ENCODE measurements at regions not wholly inside any gene's neighbourhood (a gene's known extent, or its start where the extent isn't known, plus 50 kb on each side); places are given as distances from the start of the nearest gene placed in this dataset.
"Not testable (repeated sequence)": the region's sequence is repeated elsewhere in the genome, so short reads cannot be mapped to it uniquely, and the experiment has no call there.

- intact Hi-C loops (cut with micrococcal nuclease), result loop anchor here (2.0 kb wide), 1 partner anchor 449 kb away; the partner anchor contains the start of gene FSIP2
- not testable (repeated sequence) for H3K36me3 Mint-ChIP-seq (ENCODE audit: low read depth); H3K27ac Mint-ChIP-seq; H3K4me3 Mint-ChIP-seq; H3K4me1 Mint-ChIP-seq (ENCODE audit: low read depth); H3K9me3 Mint-ChIP-seq; DNase-seq (ENCODE audit: low spot score); H3K27me3 Mint-ChIP-seq (ENCODE audit: insufficient read depth)
Measured at GRCh38 chr2:185290012-185290411, 448.6 kb upstream of the FSIP2 start.

GRCh38 chr2:185291035-185291647, 447.5 kb upstream of the FSIP2 start:
- Mint-ChIP-seq H3K27me3 (ENCODE audit: insufficient read depth) (no peaks in the 10 kb centered on the region), H3K36me3 (ENCODE audit: low read depth) (no peaks in the 10 kb centered on the region), H3K27ac (no peak overlapping the region), H3K9me3 (no peaks in the 10 kb centered on the region), H3K4me3 (no peak overlapping the region), H3K4me1 (ENCODE audit: low read depth) (no peaks in the 10 kb centered on the region)
- intact Hi-C loops (cut with micrococcal nuclease), result loop anchor here (2.0 kb wide), 1 partner anchor 448 kb away; the partner anchor contains the start of gene FSIP2
- DNase-seq (ENCODE audit: low spot score), result no peak

- intact Hi-C loops (cut with micrococcal nuclease), result no loop called here
- Mint-ChIP-seq H3K27ac (no peak overlapping the region), H3K4me1 (ENCODE audit: low read depth) (no peaks in the 10 kb centered on the region), H3K27me3 (ENCODE audit: insufficient read depth) (no peaks in the 10 kb centered on the region), H3K9me3 (no peaks in the 10 kb centered on the region), H3K36me3 (ENCODE audit: low read depth) (no peaks in the 10 kb centered on the region), H3K4me3 (no peak overlapping the region)
- no peak for DNase-seq (ENCODE audit: low spot score)
Measured at GRCh38 chr2:185299867-185300266, 438.7 kb upstream of the FSIP2 start.

GRCh38 chr2:185306119-185306518, 432.5 kb upstream of the FSIP2 start:
- H3K9me3 Mint-ChIP-seq, result no peaks in the 10 kb centered on the region
- no peaks in the 10 kb centered on the region for H3K36me3 Mint-ChIP-seq (ENCODE audit: low read depth)
- no peak overlapping the region for H3K4me3 Mint-ChIP-seq
- intact Hi-C loops (cut with micrococcal nuclease), result no loop called here
- no peaks in the 10 kb centered on the region for H3K4me1 Mint-ChIP-seq (ENCODE audit: low read depth)
- DNase-seq (ENCODE audit: low spot score), result no peak
- H3K27ac Mint-ChIP-seq, result no peak overlapping the region
- no peaks in the 10 kb centered on the region for H3K27me3 Mint-ChIP-seq (ENCODE audit: insufficient read depth)

- no peaks in the 10 kb centered on the region for H3K36me3 Mint-ChIP-seq (ENCODE audit: low read depth)
- no peak overlapping the region for H3K4me3 Mint-ChIP-seq
- intact Hi-C loops (cut with micrococcal nuclease), result no loop called here
- H3K27ac Mint-ChIP-seq, result no peak overlapping the region
- H3K9me3 Mint-ChIP-seq, result no peaks in the 10 kb centered on the region
- no peak for DNase-seq (ENCODE audit: low spot score)
- no peaks in the 10 kb centered on the region for H3K27me3 Mint-ChIP-seq (ENCODE audit: insufficient read depth)
- no peaks in the 10 kb centered on the region for H3K4me1 Mint-ChIP-seq (ENCODE audit: low read depth)
Measured at GRCh38 chr2:185316383-185316782, 422.2 kb upstream of the FSIP2 start.

GRCh38 chr2:185318271-185318724, 420.3 kb upstream of the FSIP2 start:
- Mint-ChIP-seq H3K9me3 (no peaks in the 10 kb centered on the region), H3K36me3 (ENCODE audit: low read depth) (no peaks in the 10 kb centered on the region), H3K4me3 (no peak overlapping the region), H3K27me3 (ENCODE audit: insufficient read depth) (no peaks in the 10 kb centered on the region), H3K27ac (no peak overlapping the region), H3K4me1 (ENCODE audit: low read depth) (no peaks in the 10 kb centered on the region)
- intact Hi-C loops (cut with micrococcal nuclease), result no loop called here
- DNase-seq (ENCODE audit: low spot score), result no peak

GRCh38 chr2:185335879-185336278, 402.7 kb upstream of the FSIP2 start:
- Mint-ChIP-seq H3K9me3 (peaks cover 7% of the 10 kb centered on the region), H3K27ac (no peak overlapping the region), H3K27me3 (ENCODE audit: insufficient read depth) (no peaks in the 10 kb centered on the region), H3K36me3 (ENCODE audit: low read depth) (no peaks in the 10 kb centered on the region), H3K4me1 (ENCODE audit: low read depth) (no peaks in the 10 kb centered on the region), H3K4me3 (no peak overlapping the region)
- no peak for DNase-seq (ENCODE audit: low spot score)
- intact Hi-C loops (cut with micrococcal nuclease), result no loop called here

GRCh38 chr2:185337033-185337432, 401.6 kb upstream of the FSIP2 start:
- Mint-ChIP-seq H3K27ac (no peak overlapping the region), H3K4me1 (ENCODE audit: low read depth) (no peaks in the 10 kb centered on the region), H3K36me3 (ENCODE audit: low read depth) (no peaks in the 10 kb centered on the region), H3K9me3 (peaks cover 8% of the 10 kb centered on the region), H3K4me3 (no peak overlapping the region), H3K27me3 (ENCODE audit: insufficient read depth) (no peaks in the 10 kb centered on the region)
- intact Hi-C loops (cut with micrococcal nuclease), result no loop called here
- DNase-seq (ENCODE audit: low spot score), result no peak

- H3K9me3 Mint-ChIP-seq, result peaks cover 8% of the 10 kb centered on the region
- H3K27me3 Mint-ChIP-seq (ENCODE audit: insufficient read depth), result no peaks in the 10 kb centered on the region
- intact Hi-C loops (cut with micrococcal nuclease), result no loop called here
Measured at GRCh38 chr2:185338104-185338503, 400.5 kb upstream of the FSIP2 start.

GRCh38 chr2:185347445-185347844, 391.2 kb upstream of the FSIP2 start:
- H3K27me3 Mint-ChIP-seq (ENCODE audit: insufficient read depth), result no peaks in the 10 kb centered on the region
- no peak for DNase-seq (ENCODE audit: low spot score)
- no peak overlapping the region for H3K27ac Mint-ChIP-seq
- H3K36me3 Mint-ChIP-seq (ENCODE audit: low read depth), result no peaks in the 10 kb centered on the region
- H3K4me3 Mint-ChIP-seq, result no peak overlapping the region
- no peaks in the 10 kb centered on the region for H3K9me3 Mint-ChIP-seq
- intact Hi-C loops (cut with micrococcal nuclease), result no loop called here
- H3K4me1 Mint-ChIP-seq (ENCODE audit: low read depth), result no peaks in the 10 kb centered on the region

More at GRCh38 chr2:185338104-185338503, 400.5 kb upstream of the FSIP2 start:
- no peak overlapping the region for H3K27ac Mint-ChIP-seq
- H3K4me3 Mint-ChIP-seq, result no peak overlapping the region
- DNase-seq (ENCODE audit: low spot score), result no peak
- H3K36me3 Mint-ChIP-seq (ENCODE audit: low read depth), result no peaks in the 10 kb centered on the region
- H3K4me1 Mint-ChIP-seq (ENCODE audit: low read depth), result no peaks in the 10 kb centered on the region

- Mint-ChIP-seq H3K4me3 (no peak overlapping the region), H3K9me3 (no peaks in the 10 kb centered on the region), H3K36me3 (ENCODE audit: low read depth) (no peaks in the 10 kb centered on the region), H3K27ac (no peak overlapping the region), H3K27me3 (ENCODE audit: insufficient read depth) (no peaks in the 10 kb centered on the region), H3K4me1 (ENCODE audit: low read depth) (no peaks in the 10 kb centered on the region)
- intact Hi-C loops (cut with micrococcal nuclease), result no loop called here
- no peak for DNase-seq (ENCODE audit: low spot score)
Measured at GRCh38 chr2:185360776-185361175, 377.8 kb upstream of the FSIP2 start.

- intact Hi-C loops (cut with micrococcal nuclease), result no loop called here
- no peak overlapping the region for H3K4me3 Mint-ChIP-seq
- H3K36me3 Mint-ChIP-seq (ENCODE audit: low read depth), result no peaks in the 10 kb centered on the region
- DNase-seq (ENCODE audit: low spot score), result no peak
- no peaks in the 10 kb centered on the region for H3K9me3 Mint-ChIP-seq
- no peaks in the 10 kb centered on the region for H3K27me3 Mint-ChIP-seq (ENCODE audit: insufficient read depth)
- H3K27ac Mint-ChIP-seq, result no peak overlapping the region
- H3K4me1 Mint-ChIP-seq (ENCODE audit: low read depth), result no peaks in the 10 kb centered on the region
Measured at GRCh38 chr2:185372188-185372587, 366.4 kb upstream of the FSIP2 start.

- Mint-ChIP-seq H3K4me3 (no peak overlapping the region), H3K36me3 (ENCODE audit: low read depth) (no peaks in the 10 kb centered on the region), H3K27me3 (ENCODE audit: insufficient read depth) (no peaks in the 10 kb centered on the region), H3K4me1 (ENCODE audit: low read depth) (no peaks in the 10 kb centered on the region), H3K27ac (no peak overlapping the region), H3K9me3 (no peaks in the 10 kb centered on the region)
- no peak for DNase-seq (ENCODE audit: low spot score)
- intact Hi-C loops (cut with micrococcal nuclease), result no loop called here
Measured at GRCh38 chr2:185373229-185373628, 365.4 kb upstream of the FSIP2 start.

GRCh38 chr2:185374878-185375277, 363.7 kb upstream of the FSIP2 start:
- H3K4me3 Mint-ChIP-seq, result no peak overlapping the region
- no peak overlapping the region for H3K27ac Mint-ChIP-seq
- intact Hi-C loops (cut with micrococcal nuclease), result no loop called here
- H3K27me3 Mint-ChIP-seq (ENCODE audit: insufficient read depth), result no peaks in the 10 kb centered on the region
- DNase-seq (ENCODE audit: low spot score), result no peak
- peaks cover 6% of the 10 kb centered on the region for H3K9me3 Mint-ChIP-seq
- no peaks in the 10 kb centered on the region for H3K4me1 Mint-ChIP-seq (ENCODE audit: low read depth)
- no peaks in the 10 kb centered on the region for H3K36me3 Mint-ChIP-seq (ENCODE audit: low read depth)
